Endothelial cell of umbilical vein (primary cell): ENCODE measurements at regions not wholly inside any gene's neighbourhood (a gene's known extent, or its start where the extent isn't known, plus 50 kb on each side); places are given as distances from the start of the nearest gene placed in this dataset.

Source experiments
- BruUV-seq: library from RNA; stranded (reverse); fragments of 400-500 nt; replicated peaks from 2 replicates; lab custom pipeline; 2021; lab: Mats Ljungman, UMichigan
- CTCF ChIA-PET: fragments of 300-600, 350-600 bp; sonication (Branson Sonifier 250); formaldehyde crosslinking; loops from one replicate; lab custom pipeline; 2021; ENCODE audit warnings: antibody characterized with exemption, inconsistent platforms; lab: Charles Lee
- POLR2A ChIA-PET: fragments of 300-600, 350-600 bp; sonication (Branson Sonifier 250); formaldehyde crosslinking; loops from one replicate; lab custom pipeline; 2021; ENCODE audit warnings: antibody characterized with exemption, inconsistent platforms; lab: Charles Lee
- DNase-seq: peaks from one replicate; pipeline ENCODE4 v3.0.0-alpha.2; 2011; ENCODE audit warnings: low read depth, low spot score
- FAIRE-seq: peaks from 2 replicates; lab custom pipeline; 2011; peaks lifted over from hg19 to GRCh38; lab: Jason Lieb, UNC
- H2AFZ ChIP-seq: 2 replicates; pipeline ENCODE4 v1.6.0; 2012; ENCODE audit warnings: low read depth, low read length, control low read depth, inconsistent platforms
- H3K27ac ChIP-seq: 2 replicates; pipeline ENCODE4 v1.5.1; 2011; ENCODE audit warnings: low read depth, mild to moderate bottlenecking, control low read depth, low read length, moderate library complexity; ENCODE audit not compliant: insufficient read depth
- H3K27me3 ChIP-seq, 2 experiments: 2 replicates each; pipeline versions ENCODE4 v1.6.0 to v1.6.1; 2011; ENCODE audit warnings: low read length in 2 of 2, mixed read lengths in 1 of 2; ENCODE audit not compliant: control insufficient read depth in 2 of 2, insufficient read depth in 2 of 2
- H3K36me3 ChIP-seq, 2 experiments: 2 replicates in 1 of 2; 3 replicates in 1 of 2; pipeline ENCODE4 v1.5.1; 2011; ENCODE audit warnings: low read length in 2 of 2, mild to moderate bottlenecking in 1 of 2, moderate library complexity in 1 of 2; ENCODE audit not compliant: control insufficient read depth in 2 of 2, insufficient read depth in 2 of 2; ENCODE audit errors: extremely low read depth in 1 of 2
- H3K4me1 ChIP-seq: 3 replicates; pipeline ENCODE4 v1.5.1; 2011; ENCODE audit warnings: mild to moderate bottlenecking, low read length; ENCODE audit not compliant: control insufficient read depth, insufficient read depth; ENCODE audit errors: extremely low read depth
- H3K4me2 ChIP-seq: 2 replicates; pipeline ENCODE4 v1.6.1; 2011; ENCODE audit warnings: low read length, control low read depth, mixed read lengths; ENCODE audit not compliant: insufficient read depth
- H3K4me3 ChIP-seq, 3 experiments: fragments of 200-600 bp in 1 of 3; sonication (generic), shearing (Covaris generic) in 1 of 3; replicated peaks in 1 of 3; 2 replicates each; pipeline ENCODE4 v1.5.1; 2011 to 2016; ENCODE audit warnings: control low read depth in 3 of 3, low read length in 3 of 3, mild to moderate bottlenecking in 2 of 3, inconsistent platforms in 1 of 3, low read depth in 1 of 3, moderate library complexity in 1 of 3; ENCODE audit not compliant: insufficient read depth in 1 of 3
- H3K79me2 ChIP-seq: 2 replicates; pipeline ENCODE4 v1.6.0; 2012; ENCODE audit warnings: low read length, inconsistent platforms; ENCODE audit not compliant: control insufficient read depth, insufficient read depth
- H3K9ac ChIP-seq: replicated peaks from 2 replicates; pipeline ENCODE3; 2011; ENCODE audit warnings: low read length, control low read depth; ENCODE audit not compliant: insufficient read depth; ENCODE audit errors: extremely low read depth
- H3K9me1 ChIP-seq: replicated peaks from 3 replicates; pipeline ENCODE4 v1.6.0; 2011; ENCODE audit warnings: mild to moderate bottlenecking, low read length; ENCODE audit not compliant: control insufficient read depth, insufficient read depth; ENCODE audit errors: extremely low read depth
- H3K9me3 ChIP-seq: replicated peaks from 2 replicates; pipeline ENCODE4 v1.5.1; 2012; ENCODE audit warnings: low read length, inconsistent platforms; ENCODE audit not compliant: control insufficient read depth, insufficient read depth
- H4K20me1 ChIP-seq: replicated peaks from 2 replicates; pipeline ENCODE3; 2011; ENCODE audit warnings: mild to moderate bottlenecking, low read length; ENCODE audit not compliant: control insufficient read depth, insufficient read depth; ENCODE audit errors: extremely low read depth
- CTCF ChIP-seq, 2 donors: IDR thresholded peaks; 1 replicate in 1 of 2; 2 replicates in 1 of 2; pipeline ENCODE4 v1.5.1; 2011; ENCODE audit warnings: low read length in 2 of 2, mild to moderate bottlenecking in 2 of 2, moderate library complexity in 2 of 2, control low read depth in 1 of 2, inconsistent platforms in 1 of 2, low read depth in 1 of 2; ENCODE audit not compliant: insufficient read depth in 1 of 2; ENCODE audit errors: extremely low read depth in 1 of 2
- EZH2 ChIP-seq: IDR thresholded peaks from 2 replicates; pipeline ENCODE4 v1.6.1; 2012; ENCODE audit warnings: borderline replicate concordance, low read depth, mild to moderate bottlenecking, moderate library complexity, low read length, inconsistent platforms; ENCODE audit not compliant: severe bottlenecking
- FOS ChIP-seq: IDR thresholded peaks from 2 replicates; pipeline ENCODE4 v1.6.1; 2011; ENCODE audit warnings: mild to moderate bottlenecking, low read length, moderate library complexity, borderline replicate concordance; ENCODE audit not compliant: insufficient read depth
- GATA2 ChIP-seq: IDR thresholded peaks from 2 replicates; pipeline ENCODE4 v1.7.0; 2011; ENCODE audit warnings: low read depth, mild to moderate bottlenecking, moderate library complexity, mixed read lengths, low read length; ENCODE audit not compliant: insufficient read length, insufficient read depth
- JUN ChIP-seq: IDR thresholded peaks from 2 replicates; pipeline ENCODE4 v1.6.1; 2011; ENCODE audit warnings: borderline replicate concordance, low read depth; ENCODE audit not compliant: insufficient read length, insufficient read depth
- MAX ChIP-seq: IDR thresholded peaks from 2 replicates; pipeline ENCODE4 v1.6.1; 2011; ENCODE audit not compliant: insufficient read depth, insufficient read length
- MYC ChIP-seq: IDR thresholded peaks from one replicate; pipeline ENCODE4 v1.6.1; 2011; ENCODE audit warnings: mild to moderate bottlenecking, low read depth, low read length
- POLR2A ChIP-seq: IDR thresholded peaks from 2 replicates; pipeline ENCODE4 v1.6.1; 2012; ENCODE audit warnings: low read depth, mild to moderate bottlenecking, control low read depth, low read length
- POLR2AphosphoS5 ChIP-seq: IDR thresholded peaks from 2 replicates; pipeline ENCODE4 v1.6.1; 2012; ENCODE audit warnings: low read depth, mild to moderate bottlenecking, control low read depth, low read length, moderate library complexity; ENCODE audit not compliant: insufficient read depth
- dilution Hi-C: fragments of 300-500 bp; cut with MboI; formaldehyde crosslinking; loops from one replicate; pipeline ENCODE4 v1.15.0; 2019; ENCODE audit warnings: low sequenced_read_pairs; ENCODE audit not compliant: extremely low pct_ligation_motif_present
- intact Hi-C: fragments of 100-400 bp; cut with micrococcal nuclease; formaldehyde crosslinking; loops from one replicate; pipeline ENCODE4 v1.10.0; 2022

- no peaks in the 10 kb centered on the region for H3K9me1 ChIP-seq
- no TSS peak for BruUV-seq
- no peaks in the 10 kb centered on the region for H3K9me3 ChIP-seq
- dilution Hi-C loops: no loop called here
- no peak for FAIRE-seq
- CTCF ChIA-PET: no interaction called here
- no peak overlapping the region for H3K9ac ChIP-seq
- no peaks in the 10 kb centered on the region for H4K20me1 ChIP-seq
- no peaks in the 10 kb centered on the region for H3K36me3 ChIP-seq
- H3K4me2 ChIP-seq: no peak overlapping the region
- H3K4me1 ChIP-seq: no peaks in the 10 kb centered on the region
- no peaks in the 10 kb centered on the region for H3K27me3 ChIP-seq
- intact Hi-C loops: no loop called here
- POLR2A ChIA-PET: no interaction called here
- no peak overlapping the region for H3K27ac ChIP-seq
- H3K4me3 ChIP-seq: no peak overlapping the region
- no peak overlapping the region for H2AFZ ChIP-seq
- no peaks in the 10 kb centered on the region for H3K79me2 ChIP-seq
- DNase-seq: no peak
- TF ChIP-seq POLR2A: no peak
- no peak for TF ChIP-seq MYC
- no peak for TF ChIP-seq FOS
- TF ChIP-seq GATA2: no peak
- no peak for TF ChIP-seq MAX
- TF ChIP-seq POLR2AphosphoS5: no peak
- TF ChIP-seq EZH2: no peak
- no peak for TF ChIP-seq JUN
- TF ChIP-seq CTCF (IDR thresholded peaks at IDR 0.05; ENCODE audit: extremely low read depth in 1 of 2, insufficient read depth in 1 of 2, low read depth in 1 of 2, low read length in 2 of 2): no peak
These were observed 370.6 kb downstream of the CCSER2 start for GRCh38 chr10:84698989-84699388.
